Spleen (tissue), 11 donors: ENCODE measurements at regions not wholly inside any gene's neighbourhood (a gene's known extent, or its start where the extent isn't known, plus 50 kb on each side); places are given as distances from the start of the nearest gene placed in this dataset.

Source experiments
- DNase-seq: peaks from one replicate; pipeline ENCODE4 v3.0.0-alpha.2; 2020
- H3K27ac ChIP-seq, 8 donors: fragments of 200-600 bp; sonication (generic) in 7 of 8; 1 replicate in 4 of 8; 2 replicates in 4 of 8; pipeline versions ENCODE4 v1.5.0 to v1.8.0; 2016 to 2021; ENCODE audit warnings: inconsistent platforms in 4 of 8, mild to moderate bottlenecking in 4 of 8, moderate library complexity in 1 of 8
- H3K27me3 ChIP-seq, 7 donors: fragments of 200-600 bp; sonication (generic) in 6 of 7; replicated peaks in 1 of 7; 1 replicate in 4 of 7; 2 replicates in 3 of 7; pipeline versions ENCODE4 v1.5.0 to v1.8.0; 2016 to 2021; ENCODE audit warnings: inconsistent platforms in 3 of 7, mild to moderate bottlenecking in 1 of 7
- H3K36me3 ChIP-seq, 6 donors: fragments of 200-600 bp; sonication (generic) in 5 of 6; 1 replicate in 4 of 6; 2 replicates in 2 of 6; pipeline versions ENCODE4 v1.5.0 to v1.8.0; 2016 to 2021; ENCODE audit warnings: inconsistent platforms in 2 of 6
- H3K4me1 ChIP-seq, 6 donors: fragments of 200-600 bp; sonication (generic) in 5 of 6; 1 replicate in 3 of 6; 2 replicates in 3 of 6; pipeline versions ENCODE4 v1.5.0 to v1.8.0; 2016 to 2021; ENCODE audit warnings: inconsistent platforms in 3 of 6
- H3K4me3 ChIP-seq, 8 donors: fragments of 200-600 bp; sonication (generic) in 7 of 8; 1 replicate in 4 of 8; 2 replicates in 4 of 8; pipeline versions ENCODE4 v1.5.0 to v1.8.0; 2016 to 2021; ENCODE audit warnings: inconsistent platforms in 4 of 8, mild to moderate bottlenecking in 4 of 8, moderate library complexity in 2 of 8
- H3K9me3 ChIP-seq, 8 donors: fragments of 200-600 bp; sonication (generic) in 7 of 8; 1 replicate in 4 of 8; 2 replicates in 4 of 8; pipeline versions ENCODE4 v1.5.0 to v1.8.0; 2016 to 2021; ENCODE audit warnings: inconsistent platforms in 4 of 8
- CTCF ChIP-seq, 11 experiments: fragments of 200-600 bp in 7 of 11; fragments of 450-650 bp in 4 of 11; sonication (generic) in 4 of 11; IDR thresholded peaks in 8 of 11; conservative IDR thresholded peaks in 3 of 11; 1 replicate in 7 of 11; 2 replicates in 4 of 11; pipeline versions ENCODE4 v1.4.0 to v1.8.0; 2016 to 2021; ENCODE audit warnings: antibody characterized with exemption in 11 of 11, inconsistent platforms in 4 of 11, mild to moderate bottlenecking in 1 of 11
- POLR2A ChIP-seq, 3 donors: fragments of 450-650 bp; IDR thresholded peaks; one replicate each; pipeline ENCODE4 v1.5.1; 2017; ENCODE audit warnings: antibody characterized with exemption in 3 of 3, mild to moderate bottlenecking in 1 of 3
- POLR2AphosphoS5 ChIP-seq, 3 donors: sonication (generic); formaldehyde crosslinking; IDR thresholded peaks; one replicate each; pipeline ENCODE4 v1.5.1; 2017; ENCODE audit warnings: antibody characterized with exemption in 3 of 3
- WGBS, 5 donors: extraction: QIAGEN DNeasy Blood & Tissue Kit in 3 of 5; methylation state at CpG; one replicate each; pipeline versions ENCODE4 v1.1.5 to v1.1.7; 2013 to 2018; 5-methylcytosine and 5-hydroxymethylcytosine counted together
- intact Hi-C: fragments of 100-400 bp; cut with DNase I; formaldehyde crosslinking; loops from one replicate; pipeline ENCODE4 v1.15.0; 2023; ENCODE audit warnings: low total_unique reads
- donor health status: healthy with polysubstance abuse.
- donor health status: DM: no; HTN: no; CAD: no; lungs with moderate emphysema.
- donor health status: DM: no; HTN: no; CAD: no.
- donor health status: Bipolar disorder and iron deficiency.
- donor health status: healthy.
- donor health status: DM: no; HTN: no; CAD: no.
- donor health status: DM: yes; HTN: yes; CAD: no.

- Histone ChIP-seq H3K4me1 (no peaks in the 10 kb centered on the region), H3K27me3 (peaks cover 0 to 6% (median 0%) of the 10 kb centered on the region in 7 donors), H3K9me3 (no peaks in the 10 kb centered on the region), H3K36me3 (no peaks in the 10 kb centered on the region), H3K4me3 (no peak overlapping the region), H3K27ac (no peak overlapping the region)
- DNase-seq = no peak
- 79 to 87% (median 84%) methylated on average over 48 to 49 of the region's 49 CpGs for WGBS, 5 donors
- TF ChIP-seq POLR2A (IDR thresholded peaks at IDR 0.05) (no peak), POLR2AphosphoS5 (IDR thresholded peaks at IDR 0.05) (no peak), CTCF (IDR thresholded peaks at IDR 0.05 in 8 of 11, conservative IDR thresholded peaks at IDR 0.05 in 3 of 11) (no peak)
- intact Hi-C loops = no loop called here
Measured at GRCh38 chr9:126235336-126236243, 91.0 kb upstream of the MVB12B start.

GRCh38 chr9:126236273-126236672, 90.4 kb upstream of the MVB12B start:
- no peak overlapping the region for H3K4me3 ChIP-seq
- H3K27me3 ChIP-seq = peaks cover 0 to 4% (median 0%) of the 10 kb centered on the region in 7 donors
- no peaks in the 10 kb centered on the region for H3K9me3 ChIP-seq
- H3K36me3 ChIP-seq = no peaks in the 10 kb centered on the region
- no peaks in the 10 kb centered on the region for H3K4me1 ChIP-seq
- intact Hi-C loops = no loop called here
- DNase-seq = no peak
- 87 to 95% (median 90%) methylated on average over 7 of the region's 7 CpGs for WGBS, 5 donors
- H3K27ac ChIP-seq = no peak overlapping the region
- TF ChIP-seq CTCF (IDR thresholded peaks at IDR 0.05 in 8 of 11, conservative IDR thresholded peaks at IDR 0.05 in 3 of 11) (no peak), POLR2AphosphoS5 (IDR thresholded peaks at IDR 0.05) (no peak), POLR2A (IDR thresholded peaks at IDR 0.05) (no peak)

- H3K27me3 ChIP-seq = peaks cover 0 to 4% (median 0%) of the 10 kb centered on the region in 7 donors
- 83 to 97% (median 89%) methylated on average over 2 of the region's 2 CpGs for WGBS, 5 donors
- H3K4me1 ChIP-seq = no peaks in the 10 kb centered on the region
- H3K4me3 ChIP-seq = no peak overlapping the region
- intact Hi-C loops = no loop called here
- H3K9me3 ChIP-seq = peaks cover 5 to 17% (median 11%) of the 10 kb centered on the region in 8 donors
- TF ChIP-seq CTCF (IDR thresholded peaks at IDR 0.05 in 8 of 11, conservative IDR thresholded peaks at IDR 0.05 in 3 of 11) = no peak
- TF ChIP-seq POLR2A (IDR thresholded peaks at IDR 0.05) = no peak
- no peak for TF ChIP-seq POLR2AphosphoS5 (IDR thresholded peaks at IDR 0.05)
- no peak overlapping the region for H3K27ac ChIP-seq
- no peak for DNase-seq
- H3K36me3 ChIP-seq = no peaks in the 10 kb centered on the region
Measured at GRCh38 chr9:126238415-126238814, 88.2 kb upstream of the MVB12B start.

GRCh38 chr9:126239515-126239914, 87.1 kb upstream of the MVB12B start:
- 91 to 99% (median 93%) methylated on average over 4 of the region's 4 CpGs for WGBS, 5 donors

More at GRCh38 chr9:126239515-126239914, 87.1 kb upstream of the MVB12B start:
- no peak for DNase-seq
- Histone ChIP-seq H3K36me3 (no peaks in the 10 kb centered on the region), H3K27me3 (no peaks in the 10 kb centered on the region), H3K27ac (no peak overlapping the region), H3K4me1 (no peaks in the 10 kb centered on the region), H3K9me3 (peaks cover 11 to 28% (median 22%) of the 10 kb centered on the region in 8 donors), H3K4me3 (no peak overlapping the region)
- TF ChIP-seq POLR2A (IDR thresholded peaks at IDR 0.05) (no peak), CTCF (IDR thresholded peaks at IDR 0.05 in 8 of 11, conservative IDR thresholded peaks at IDR 0.05 in 3 of 11) (no peak), POLR2AphosphoS5 (IDR thresholded peaks at IDR 0.05) (no peak)
- intact Hi-C loops = no loop called here
